Stimulated activated CD8-positive, alpha-beta memory T cell treated with anti-CD3 and anti-CD28 coated beads, Interleukin-7, amount 100 ng/mL, for 1 hour (primary cell): ENCODE measurements at regions not wholly inside any gene's neighbourhood (a gene's known extent, or its start where the extent isn't known, plus 50 kb on each side); places are given as distances from the start of the nearest gene placed in this dataset.
"Not testable (repeated sequence)": the region's sequence is repeated elsewhere in the genome, so short reads cannot be mapped to it uniquely, and the experiment has no call there.

Source experiments
- DNase-seq, 2 donors: peaks; one replicate each; pipeline ENCODE4 v3.0.0-alpha.2; 2020; ENCODE audit warnings: low read depth in 2 of 2

GRCh38 chr5:56732121-56732520 lies 83.2 kb upstream of the MAP3K1 start:
- no peak for DNase-seq

- not testable (repeated sequence) for DNase-seq
Observed at GRCh38 chr5:56731473-56731872, 83.9 kb upstream of the MAP3K1 start.

DNA sequence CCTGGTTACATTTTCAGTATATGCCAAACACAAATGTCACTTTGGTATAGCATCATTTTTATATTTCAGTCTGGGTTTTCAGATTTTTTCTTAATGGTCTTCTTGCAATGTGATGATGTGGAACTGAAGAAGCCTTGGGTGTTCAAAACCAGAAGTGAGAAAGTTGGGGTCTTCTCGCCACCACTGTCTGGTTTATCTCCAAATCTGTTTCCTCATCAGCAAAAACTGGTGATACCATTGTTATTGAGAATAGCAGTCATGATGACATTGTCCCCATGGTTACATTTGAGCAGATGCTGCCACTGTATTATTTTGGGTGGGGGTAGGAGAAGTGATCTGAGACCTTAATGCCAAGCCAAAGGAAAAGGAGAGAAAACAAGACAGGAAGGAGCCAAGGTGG lies 85.9 kb upstream of the MAP3K1 start:
- DNase-seq: no peak

- DNase-seq: no peak
Observed at GRCh38 chr5:56725711-56726411, 89.5 kb upstream of the MAP3K1 start.

DNA sequence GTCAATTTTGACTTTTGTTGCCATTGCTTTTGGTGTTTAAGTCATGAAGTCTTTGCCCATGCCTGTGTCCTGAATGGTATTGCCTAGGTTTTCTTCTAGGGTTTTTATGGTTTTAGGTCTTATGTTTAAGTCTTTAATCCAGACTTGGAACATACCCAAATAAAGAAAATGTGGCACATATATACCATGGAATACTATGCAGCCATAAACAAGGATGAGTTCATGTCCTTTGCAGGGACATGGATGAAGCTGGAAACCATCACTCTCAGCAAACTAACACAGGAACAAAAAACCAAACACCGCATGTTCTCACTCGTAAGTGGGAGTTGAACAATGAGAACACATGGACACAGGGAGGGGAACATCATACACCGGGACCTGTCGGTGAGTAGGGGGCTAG lies 90.5 kb upstream of the MAP3K1 start:
- DNase-seq: not testable (repeated sequence)

DNA sequence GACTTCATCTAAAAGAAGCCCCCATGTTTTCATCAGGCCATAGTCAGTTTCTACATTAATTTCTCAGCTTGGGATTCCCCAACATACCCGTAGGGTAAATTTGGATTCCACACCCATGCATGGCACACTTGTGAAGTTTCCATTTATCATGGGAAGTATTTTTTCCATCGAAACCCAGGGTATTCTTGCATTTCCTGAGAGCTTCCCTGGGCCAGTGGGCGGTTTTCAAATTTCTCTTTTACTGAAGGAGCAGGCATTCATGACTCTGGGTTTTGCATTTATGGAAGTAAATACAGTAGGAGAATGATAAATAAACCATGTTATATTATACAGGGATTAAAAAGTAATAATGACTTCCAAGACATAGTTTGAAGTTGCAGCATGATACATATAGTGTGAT lies 93.0 kb upstream of the MAP3K1 start:
- DNase-seq: no peak

DNA sequence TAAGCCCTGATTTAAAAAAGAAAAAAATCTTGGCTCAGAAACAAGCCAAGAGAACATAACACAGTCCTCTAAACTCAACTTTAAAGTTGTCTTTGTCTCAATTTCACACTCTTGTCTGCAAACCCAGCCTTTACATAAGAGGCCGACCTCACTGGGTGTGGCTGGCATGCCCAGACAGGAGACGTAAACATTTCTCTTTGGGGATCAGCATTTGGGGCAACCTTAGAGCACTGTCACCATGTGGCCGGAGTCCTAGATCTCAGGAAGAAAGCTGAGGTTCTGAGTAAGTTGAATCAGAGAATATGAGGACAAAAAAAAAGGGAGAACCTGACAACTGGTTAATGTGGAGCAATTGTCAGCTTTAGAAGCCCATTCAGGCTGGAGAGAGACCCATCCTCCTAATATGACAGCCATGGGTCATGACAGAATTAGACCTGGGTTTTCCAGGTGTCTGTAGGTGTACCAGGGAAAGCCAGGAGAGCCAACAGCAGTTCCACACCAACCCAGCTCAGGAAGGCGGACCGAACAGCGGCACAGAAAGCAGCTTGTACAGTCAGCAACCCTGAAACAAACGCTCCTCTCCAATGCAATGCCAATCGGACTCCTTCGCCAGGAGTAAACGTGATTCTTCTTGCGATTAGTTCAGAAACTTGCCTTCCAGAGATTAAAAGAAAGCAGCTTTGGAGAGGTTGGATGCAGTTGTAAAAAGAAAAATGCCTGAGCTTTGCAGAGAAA lies 97.9 kb upstream of the MAP3K1 start:
- DNase-seq: no peak

- DNase-seq: no peak
Observed at GRCh38 chr5:56715986-56716385, 99.4 kb upstream of the MAP3K1 start.

DNA sequence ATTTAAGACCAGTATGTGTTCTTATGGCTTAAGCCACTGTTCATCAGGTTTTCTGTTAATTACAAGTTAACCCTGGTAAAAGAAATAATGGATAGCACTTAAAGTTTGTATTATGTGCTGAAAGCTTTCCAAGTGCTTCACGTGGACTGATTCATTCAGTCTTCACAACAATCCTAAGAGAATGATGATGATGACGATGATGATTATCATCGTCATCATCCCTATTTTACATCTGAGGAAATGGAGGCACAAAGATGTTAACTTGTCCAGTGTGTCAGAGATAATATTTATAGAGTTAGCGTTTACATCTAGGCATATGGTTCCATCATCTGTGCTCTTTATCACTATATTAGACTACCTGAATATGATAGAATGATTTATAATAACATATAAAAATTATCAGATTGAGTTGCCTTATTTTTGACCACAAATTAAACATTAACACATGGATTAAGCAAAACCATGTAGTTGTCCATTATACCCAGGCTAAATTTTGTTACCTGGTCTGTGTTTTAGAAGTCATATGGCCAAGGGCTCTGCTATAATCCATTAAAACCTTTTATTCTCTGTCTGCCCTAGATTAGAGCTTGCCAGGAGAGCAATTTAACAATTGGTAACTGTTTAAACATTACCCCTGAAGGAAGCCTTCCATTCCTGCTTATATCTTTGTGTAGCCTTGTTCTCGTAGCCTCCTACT lies 102.3 kb upstream of the MAP3K1 start:
- no peak for DNase-seq

GRCh38 chr5:56710826-56711590 lies 104.3 kb upstream of the MAP3K1 start:
- DNase-seq: no peak

- no peak for DNase-seq
Observed at GRCh38 chr5:56706504-56706903, 108.8 kb upstream of the MAP3K1 start.

DNA sequence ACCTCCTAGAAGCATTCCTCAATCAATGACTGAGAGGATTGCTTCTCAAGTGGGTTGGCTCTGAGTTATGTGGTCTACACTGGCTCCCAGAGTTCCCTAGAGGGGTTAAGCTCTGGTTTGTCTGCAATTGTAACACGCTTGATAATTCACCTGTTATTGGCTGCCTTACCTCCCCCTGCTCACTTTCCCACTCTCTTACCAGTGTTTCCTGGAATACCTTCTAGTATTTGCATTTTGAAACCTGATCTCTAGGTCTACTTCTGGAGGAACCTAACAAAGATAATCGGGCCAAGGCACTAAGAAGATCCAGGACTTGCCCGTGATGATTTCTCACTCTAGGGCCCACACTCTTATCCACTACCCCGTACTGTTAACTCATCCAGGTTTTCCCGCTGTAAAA lies 110.1 kb upstream of the MAP3K1 start:
- no peak for DNase-seq

- DNase-seq: no peak
Observed at GRCh38 chr5:56703952-56704351, 111.4 kb upstream of the MAP3K1 start.

DNA sequence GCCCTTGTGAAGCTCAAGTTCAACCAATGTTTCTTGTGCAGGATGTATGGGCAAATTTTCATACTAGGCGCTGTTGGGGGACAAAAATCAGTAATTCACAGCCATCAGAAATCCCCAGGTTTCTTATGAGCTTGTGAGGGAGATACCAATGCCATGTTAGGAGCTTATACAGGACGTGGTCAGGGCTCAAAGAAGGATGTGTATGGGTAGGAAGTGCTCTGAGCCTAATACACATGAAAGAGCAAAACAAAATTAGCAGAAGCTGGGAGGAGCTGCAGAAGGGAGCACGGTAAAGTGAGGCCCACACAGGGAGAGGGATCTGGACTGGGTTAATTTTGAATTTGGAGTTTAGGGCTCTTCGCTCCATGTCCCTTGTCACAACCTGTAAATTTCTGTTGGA lies 114.6 kb upstream of the MAP3K1 start:
- no peak for DNase-seq

DNA sequence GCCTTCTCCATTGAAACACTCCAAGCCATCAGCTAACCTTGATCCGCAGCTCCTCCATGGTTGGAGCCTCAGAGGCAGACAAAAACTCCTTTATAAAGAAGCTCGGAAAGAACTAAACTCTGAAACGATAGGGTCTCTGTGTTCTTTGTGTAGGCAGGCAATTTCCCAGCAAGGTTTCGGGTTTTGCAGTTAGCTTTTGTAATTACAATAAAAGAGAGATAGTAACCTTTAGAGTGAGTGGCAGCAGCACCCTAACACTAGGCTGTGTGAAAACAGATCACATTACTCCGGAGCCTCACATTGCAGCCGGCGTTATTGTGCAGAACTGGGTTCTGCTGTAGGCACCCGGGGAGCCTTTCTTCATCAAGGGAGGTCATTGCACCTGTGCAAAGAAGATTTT lies 115.8 kb upstream of the MAP3K1 start:
- DNase-seq: no peak

GRCh38 chr5:56698463-56699381 lies 116.6 kb upstream of the MAP3K1 start:
- no peak for DNase-seq

GRCh38 chr5:56696900-56697299 lies 118.4 kb upstream of the MAP3K1 start:
- DNase-seq: no peak

- DNase-seq: no peak
Observed at GRCh38 chr5:56693220-56693579, 122.1 kb upstream of the MAP3K1 start.

GRCh38 chr5:56692359-56693219 lies 122.8 kb upstream of the MAP3K1 start:
- DNase-seq: no peak

GRCh38 chr5:56688402-56688801 lies 126.9 kb upstream of the MAP3K1 start:
- no peak for DNase-seq
